ENCODE measurements at regions not wholly inside any gene's neighbourhood (a gene's known extent, or its start where the extent isn't known, plus 50 kb on each side); places are given as distances from the start of the nearest gene placed in this dataset.

- no peak for ATAC-seq
Measured at GRCh38 chr19:29375429-29376119, 150.2 kb upstream of the VSTM2B start.

GRCh38 chr19:29376855-29377354 is 148.9 kb upstream of the VSTM2B start:
- Histone ChIP-seq H3K4me1 (ENCODE audit: control insufficient read depth, insufficient read depth, low read length) (no peaks in the 10 kb centered on the region), H3K4me3 (ENCODE audit: low read depth in 2 of 2, low read length in 2 of 2) (no peak overlapping the region), H3K36me3 (ENCODE audit: control insufficient read depth, insufficient read depth, low read length) (no peaks in the 10 kb centered on the region), H3K27me3 (ENCODE audit: control insufficient read depth, insufficient read depth, low read length) (peaks cover 8% of the 10 kb centered on the region; the same call in 1 of the 2 replicates), H3K9me3 (ENCODE audit: control insufficient read depth, insufficient read depth, low read depth, low read length) (no peaks in the 10 kb centered on the region), H3K27ac (ENCODE audit: low read length) (no peak overlapping the region)
- ChIA-PET POLR2A (interaction anchor here (0.5 kb wide), 1 partner anchor 14 kb away, joined by 9 read pairs; no protein-coding TSS in a partner anchor), CTCF (interaction anchor here (0.5 kb wide), 1 partner anchor 238 kb away, joined by 3 read pairs; no protein-coding TSS in a partner anchor)
- TF ChIP-seq, protein P1, sequence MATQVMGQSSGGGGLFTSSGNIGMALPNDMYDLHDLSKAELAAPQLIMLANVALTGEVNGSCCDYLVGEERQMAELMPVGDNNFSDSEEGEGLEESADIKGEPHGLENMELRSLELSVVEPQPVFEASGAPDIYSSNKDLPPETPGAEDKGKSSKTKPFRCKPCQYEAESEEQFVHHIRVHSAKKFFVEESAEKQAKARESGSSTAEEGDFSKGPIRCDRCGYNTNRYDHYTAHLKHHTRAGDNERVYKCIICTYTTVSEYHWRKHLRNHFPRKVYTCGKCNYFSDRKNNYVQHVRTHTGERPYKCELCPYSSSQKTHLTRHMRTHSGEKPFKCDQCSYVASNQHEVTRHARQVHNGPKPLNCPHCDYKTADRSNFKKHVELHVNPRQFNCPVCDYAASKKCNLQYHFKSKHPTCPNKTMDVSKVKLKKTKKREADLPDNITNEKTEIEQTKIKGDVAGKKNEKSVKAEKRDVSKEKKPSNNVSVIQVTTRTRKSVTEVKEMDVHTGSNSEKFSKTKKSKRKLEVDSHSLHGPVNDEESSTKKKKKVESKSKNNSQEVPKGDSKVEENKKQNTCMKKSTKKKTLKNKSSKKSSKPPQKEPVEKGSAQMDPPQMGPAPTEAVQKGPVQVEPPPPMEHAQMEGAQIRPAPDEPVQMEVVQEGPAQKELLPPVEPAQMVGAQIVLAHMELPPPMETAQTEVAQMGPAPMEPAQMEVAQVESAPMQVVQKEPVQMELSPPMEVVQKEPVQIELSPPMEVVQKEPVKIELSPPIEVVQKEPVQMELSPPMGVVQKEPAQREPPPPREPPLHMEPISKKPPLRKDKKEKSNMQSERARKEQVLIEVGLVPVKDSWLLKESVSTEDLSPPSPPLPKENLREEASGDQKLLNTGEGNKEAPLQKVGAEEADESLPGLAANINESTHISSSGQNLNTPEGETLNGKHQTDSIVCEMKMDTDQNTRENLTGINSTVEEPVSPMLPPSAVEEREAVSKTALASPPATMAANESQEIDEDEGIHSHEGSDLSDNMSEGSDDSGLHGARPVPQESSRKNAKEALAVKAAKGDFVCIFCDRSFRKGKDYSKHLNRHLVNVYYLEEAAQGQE (IDR thresholded peaks at IDR 0.05; ENCODE audit: insufficient read depth in 1 of 2, low read depth in 2 of 2, low read length in 1 of 2): no peak
- TF ChIP-seq POLR2AphosphoS5 (IDR thresholded peaks at IDR 0.05; ENCODE audit: low read depth, low read length) (no peak), TCF7L2 (IDR thresholded peaks at IDR 0.05; ENCODE audit: low read depth, low read length) (no peak), SIN3A (IDR thresholded peaks at IDR 0.05; ENCODE audit: borderline replicate concordance, insufficient read depth, low read depth, low read length) (no peak), CTCF (IDR thresholded peaks at IDR 0.05) (no peak)
- BruUV-seq (replicated peaks): no TSS peak
- intact Hi-C loops (cut with micrococcal nuclease; ENCODE audit: unreplicated experiment) (no loop called here), in situ Hi-C loops (cut with HindIII; ENCODE audit: low pct_unique_long_range_greater_than_20kb, low sequenced_read_pairs) (no loop called here)
- no peak for DNase-seq (ENCODE audit: low read depth, low spot score)
- ATAC-seq: no peak

More at GRCh38 chr19:29375429-29376119, 150.2 kb upstream of the VSTM2B start:
- no TSS peak for BruUV-seq (replicated peaks)
- H3K27ac ChIP-seq (ENCODE audit: low read length): no peak overlapping the region
- H3K27me3 ChIP-seq (ENCODE audit: control insufficient read depth, insufficient read depth, low read length): peaks cover 8% of the 10 kb centered on the region; the same call in 1 of the 2 replicates
- no peaks in the 10 kb centered on the region for H3K36me3 ChIP-seq (ENCODE audit: control insufficient read depth, insufficient read depth, low read length)
- H3K4me1 ChIP-seq (ENCODE audit: control insufficient read depth, insufficient read depth, low read length): no peaks in the 10 kb centered on the region
- no peak overlapping the region for H3K4me3 ChIP-seq (ENCODE audit: low read depth in 2 of 2, low read length in 2 of 2)
- CTCF ChIA-PET: no interaction called here
- POLR2A ChIA-PET: no interaction called here
- intact Hi-C loops (cut with micrococcal nuclease; ENCODE audit: unreplicated experiment): no loop called here
- no peaks in the 10 kb centered on the region for H3K9me3 ChIP-seq (ENCODE audit: control insufficient read depth, insufficient read depth, low read depth, low read length)
- no peak for DNase-seq (ENCODE audit: low read depth, low spot score)
- in situ Hi-C loops (cut with HindIII; ENCODE audit: low pct_unique_long_range_greater_than_20kb, low sequenced_read_pairs): no loop called here
- TF ChIP-seq CTCF (IDR thresholded peaks at IDR 0.05) (no peak), POLR2AphosphoS5 (IDR thresholded peaks at IDR 0.05; ENCODE audit: low read depth, low read length) (no peak), SIN3A (IDR thresholded peaks at IDR 0.05; ENCODE audit: borderline replicate concordance, insufficient read depth, low read depth, low read length) (no peak), TCF7L2 (IDR thresholded peaks at IDR 0.05; ENCODE audit: low read depth, low read length) (no peak)
- TF ChIP-seq, protein P1 (IDR thresholded peaks at IDR 0.05; ENCODE audit: insufficient read depth in 1 of 2, low read depth in 2 of 2, low read length in 1 of 2): no peak
